ENCODE measurements at regions not wholly inside any gene's neighbourhood (a gene's known extent, or its start where the extent isn't known, plus 50 kb on each side); places are given as distances from the start of the nearest gene placed in this dataset.

GRCh38 chr10:118973744-118974143, 55.8 kb upstream of the NANOS1 start:
- TF ChIP-seq, protein P1, sequence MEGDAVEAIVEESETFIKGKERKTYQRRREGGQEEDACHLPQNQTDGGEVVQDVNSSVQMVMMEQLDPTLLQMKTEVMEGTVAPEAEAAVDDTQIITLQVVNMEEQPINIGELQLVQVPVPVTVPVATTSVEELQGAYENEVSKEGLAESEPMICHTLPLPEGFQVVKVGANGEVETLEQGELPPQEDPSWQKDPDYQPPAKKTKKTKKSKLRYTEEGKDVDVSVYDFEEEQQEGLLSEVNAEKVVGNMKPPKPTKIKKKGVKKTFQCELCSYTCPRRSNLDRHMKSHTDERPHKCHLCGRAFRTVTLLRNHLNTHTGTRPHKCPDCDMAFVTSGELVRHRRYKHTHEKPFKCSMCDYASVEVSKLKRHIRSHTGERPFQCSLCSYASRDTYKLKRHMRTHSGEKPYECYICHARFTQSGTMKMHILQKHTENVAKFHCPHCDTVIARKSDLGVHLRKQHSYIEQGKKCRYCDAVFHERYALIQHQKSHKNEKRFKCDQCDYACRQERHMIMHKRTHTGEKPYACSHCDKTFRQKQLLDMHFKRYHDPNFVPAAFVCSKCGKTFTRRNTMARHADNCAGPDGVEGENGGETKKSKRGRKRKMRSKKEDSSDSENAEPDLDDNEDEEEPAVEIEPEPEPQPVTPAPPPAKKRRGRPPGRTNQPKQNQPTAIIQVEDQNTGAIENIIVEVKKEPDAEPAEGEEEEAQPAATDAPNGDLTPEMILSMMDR (optimal IDR thresholded peaks at IDR 0.05 in 1 of 3, IDR thresholded peaks at IDR 0.05 in 1 of 3, conservative IDR thresholded peaks at IDR 0.05 in 1 of 3; ENCODE audit: extremely low read depth in 1 of 3, insufficient read depth in 2 of 3, low read length in 3 of 3), result no peak
- no peak for TF ChIP-seq EZH2 (IDR thresholded peaks at IDR 0.05; ENCODE audit: low read length)

Data from keratinocyte (primary cell).